ENCODE measurements at regions not wholly inside any gene's neighbourhood (a gene's known extent, or its start where the extent isn't known, plus 50 kb on each side); places are given as distances from the start of the nearest gene placed in this dataset.
"Not testable (repeated sequence)": the region's sequence is repeated elsewhere in the genome, so short reads cannot be mapped to it uniquely, and the experiment has no call there.

DNA sequence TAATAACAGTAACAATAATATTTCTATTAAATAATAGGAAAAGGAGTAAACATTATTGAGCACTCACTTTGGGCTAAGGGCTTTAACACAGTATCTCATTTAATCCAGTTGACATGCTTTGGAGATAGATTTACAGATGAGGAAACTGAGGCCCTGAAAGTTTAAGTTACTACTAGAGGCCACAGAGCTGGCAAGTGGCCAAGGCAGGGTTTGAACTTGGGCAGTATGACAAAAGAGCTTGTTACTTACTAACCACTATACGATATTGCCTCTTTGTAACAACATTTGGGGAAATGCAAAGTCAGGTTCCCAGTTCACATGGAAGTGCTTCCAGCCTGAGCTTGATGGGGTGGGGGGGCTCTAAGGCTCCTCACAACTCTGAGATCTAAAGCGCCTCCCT lies 149.1 kb upstream of the LMCD1 start:
- DNase-seq (ENCODE audit: low spot score), result no peak

DNA sequence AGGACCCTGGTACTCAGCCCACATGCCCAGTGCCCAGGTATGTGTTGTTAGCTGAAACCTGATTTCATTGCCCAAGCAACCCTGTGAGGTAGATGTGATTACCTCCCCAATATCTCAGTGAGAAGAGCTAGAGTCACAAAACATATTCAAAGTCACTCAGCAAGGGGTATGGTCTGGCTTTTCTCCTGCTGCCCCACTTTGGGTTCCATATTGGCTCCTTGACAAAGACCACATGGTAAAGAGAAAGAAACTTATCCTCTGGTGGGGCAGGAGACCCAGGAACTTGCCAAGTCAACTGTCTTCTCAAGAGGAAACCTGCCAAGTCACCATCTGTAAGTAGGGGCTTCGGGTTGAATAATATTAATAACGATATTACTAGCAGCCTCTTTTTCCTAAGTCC lies 148.3 kb upstream of the LMCD1 start:
- DNase-seq (ENCODE audit: low spot score), result no peak

DNA sequence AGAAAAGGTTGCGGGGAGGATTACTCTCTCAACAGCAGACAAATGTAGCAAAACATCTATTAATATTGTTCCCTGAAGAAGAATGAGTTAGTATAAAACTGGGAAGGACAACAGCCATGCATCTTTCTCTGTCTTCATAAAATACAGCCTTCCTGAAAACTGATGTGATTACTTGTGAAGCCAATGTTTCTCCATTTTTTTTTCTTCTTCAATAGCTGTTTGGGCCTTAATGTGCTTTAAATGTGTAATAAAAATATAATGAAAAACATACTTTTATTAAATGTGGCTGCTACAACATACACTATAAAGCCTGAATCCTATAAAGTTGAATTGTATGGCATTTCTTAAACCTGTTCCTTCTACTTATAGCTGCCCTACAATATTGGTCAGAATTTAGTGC lies 146.3 kb upstream of the LMCD1 start:
- DNase-seq (ENCODE audit: low spot score), result no peak

- DNase-seq (ENCODE audit: low spot score), result not testable (repeated sequence)
These were observed 145.6 kb upstream of the LMCD1 start for GRCh38 chr3:8356066-8356465.

DNA sequence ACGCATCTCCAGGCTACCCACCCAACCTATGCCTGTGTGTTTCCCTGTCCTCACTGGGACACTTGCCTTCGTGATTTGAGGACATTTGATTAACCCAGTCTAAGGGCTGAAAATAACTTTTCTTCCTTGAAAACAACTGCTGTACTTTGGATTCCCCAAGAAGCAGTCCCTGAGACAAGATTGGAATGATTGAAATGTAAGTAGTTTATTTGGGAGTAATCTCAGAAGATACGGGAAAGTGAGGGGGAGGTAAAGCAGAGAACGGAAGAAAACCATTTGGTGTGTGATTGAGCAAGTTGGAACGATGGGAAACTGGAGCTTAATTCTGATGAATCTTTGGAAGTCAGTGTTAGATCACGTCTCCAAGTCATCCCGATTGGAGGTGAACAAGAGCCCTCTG lies 143.8 kb upstream of the LMCD1 start:
- DNase-seq (ENCODE audit: low spot score), result no peak

DNA sequence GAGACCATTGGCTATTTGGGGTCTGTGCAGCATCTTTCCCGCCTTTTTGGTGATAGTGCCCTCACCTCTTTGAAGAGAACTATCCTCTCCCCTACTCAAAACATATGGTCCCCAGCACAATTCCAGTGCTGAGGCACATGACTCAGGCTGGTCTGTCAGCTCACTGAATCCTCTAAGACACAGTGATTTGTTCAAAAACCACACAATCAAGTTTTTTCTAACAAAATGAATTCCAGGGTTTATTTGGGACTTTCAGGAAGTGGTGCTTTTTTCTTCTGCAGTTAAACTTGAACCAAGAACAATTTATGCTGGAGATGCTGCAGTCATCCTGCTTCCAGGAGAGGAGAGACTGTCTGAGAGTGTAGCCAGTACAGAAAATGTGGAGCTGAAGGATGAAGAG lies 142.5 kb upstream of the LMCD1 start:
- DNase-seq (ENCODE audit: low spot score), result no peak

GRCh38 chr3:8363200-8363599 lies 138.4 kb upstream of the LMCD1 start:
- no peak for DNase-seq (ENCODE audit: low spot score)

- DNase-seq (ENCODE audit: low spot score), result no peak
These were observed 136.1 kb upstream of the LMCD1 start for GRCh38 chr3:8365541-8365940.

DNA sequence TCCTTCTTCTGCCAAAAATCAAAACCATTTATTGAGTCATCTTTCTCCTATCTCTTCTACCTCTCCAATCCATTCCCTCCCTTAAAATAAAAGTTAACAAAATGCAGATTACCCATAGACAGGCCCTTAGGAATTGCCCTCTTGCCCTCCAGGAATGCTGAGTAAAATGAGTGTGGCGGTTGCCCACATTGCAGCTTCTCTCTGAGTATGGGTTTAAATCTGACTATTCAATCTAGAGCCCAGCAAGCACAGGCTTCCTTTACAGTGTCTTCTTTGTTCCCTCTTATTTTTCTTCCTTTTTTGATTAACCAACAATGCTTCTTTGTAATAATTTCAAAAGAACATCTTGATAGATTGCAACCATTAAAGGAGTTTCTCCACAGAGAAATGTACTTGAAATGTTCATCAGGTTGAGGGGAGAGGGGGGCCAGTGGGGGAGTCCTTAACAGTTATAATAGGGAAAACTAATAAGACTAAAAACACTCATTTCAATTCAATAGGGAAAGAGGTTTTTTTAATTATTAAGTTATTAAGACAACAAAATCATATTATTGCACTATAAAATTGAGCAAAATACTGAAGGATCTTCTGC lies 135.3 kb upstream of the LMCD1 start:
- DNase-seq (ENCODE audit: low spot score), result no peak

- no peak for DNase-seq (ENCODE audit: low spot score)
These were observed 133.0 kb upstream of the LMCD1 start for GRCh38 chr3:8368598-8368997.

DNA sequence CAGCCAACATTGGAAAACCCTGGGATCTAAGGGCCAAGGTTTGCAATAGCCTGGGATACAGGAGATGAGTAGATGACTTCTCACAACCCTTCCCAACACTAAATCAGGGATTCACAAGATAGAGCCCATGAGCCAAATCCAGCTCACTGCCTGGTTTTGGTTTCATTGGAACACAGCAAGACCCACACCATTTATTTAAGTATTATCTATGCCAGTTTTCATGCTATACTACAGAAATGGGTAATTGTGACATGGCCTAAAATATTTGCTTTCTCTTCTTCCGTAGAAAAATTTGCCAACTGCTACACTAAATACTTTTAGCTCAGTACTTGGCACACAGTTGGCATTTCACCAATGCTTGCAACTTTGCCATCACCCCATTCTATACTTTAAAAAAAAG lies 132.0 kb upstream of the LMCD1 start:
- no peak for DNase-seq (ENCODE audit: low spot score)

- DNase-seq (ENCODE audit: low spot score), result peak; percentile 5
These were observed 130.5 kb upstream of the LMCD1 start for GRCh38 chr3:8371085-8371551.

GRCh38 chr3:8371960-8372463 lies 129.6 kb upstream of the LMCD1 start:
- DNase-seq (ENCODE audit: low spot score), result peak; percentile 32

GRCh38 chr3:8380904-8381704 lies 120.5 kb upstream of the LMCD1 start:
- DNase-seq (ENCODE audit: low spot score), result no peak

- DNase-seq (ENCODE audit: low spot score), result no peak
These were observed 115.6 kb upstream of the LMCD1 start for GRCh38 chr3:8385848-8386620.

DNA sequence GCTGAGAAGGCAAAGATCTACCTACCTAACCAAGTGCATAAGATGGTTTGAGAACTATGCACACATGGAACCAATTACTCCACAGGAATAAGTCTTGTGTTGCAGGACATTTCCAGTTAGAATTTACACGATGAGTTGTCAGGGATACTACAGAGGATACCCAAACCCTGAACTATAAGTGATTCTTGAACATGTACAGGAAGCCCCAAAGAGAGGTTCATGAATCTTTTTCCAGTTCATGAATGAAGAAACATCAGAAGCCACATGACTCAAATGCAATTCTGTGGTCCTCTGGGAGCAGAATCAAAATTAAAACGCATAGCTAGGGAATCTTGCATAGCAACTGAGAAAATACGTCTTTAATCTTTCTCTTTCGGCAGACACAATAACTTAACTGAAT lies 114.1 kb upstream of the LMCD1 start:
- no peak for DNase-seq (ENCODE audit: low spot score)

- no peak for DNase-seq (ENCODE audit: low spot score)
These were observed 101.9 kb upstream of the LMCD1 start for GRCh38 chr3:8399686-8400085.

DNA sequence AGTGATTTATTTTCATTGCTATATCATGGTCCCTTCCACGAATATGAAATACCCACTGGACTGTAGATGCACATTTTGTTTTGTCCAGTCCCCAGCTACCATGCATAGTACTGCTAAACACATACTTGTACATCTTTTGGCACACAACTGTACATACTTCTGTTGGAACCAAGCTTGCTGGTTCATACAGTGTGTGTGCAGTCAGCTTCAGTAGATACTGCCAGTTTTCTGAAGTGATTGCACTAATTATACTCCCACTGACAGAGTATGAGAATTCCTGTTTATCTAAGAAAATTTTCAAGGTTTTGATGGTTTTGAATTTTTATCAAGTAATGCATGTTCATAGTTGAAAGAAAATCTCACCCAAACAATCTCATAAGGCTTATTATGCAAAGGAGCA lies 100.7 kb upstream of the LMCD1 start:
- no peak for DNase-seq (ENCODE audit: low spot score)

DNA sequence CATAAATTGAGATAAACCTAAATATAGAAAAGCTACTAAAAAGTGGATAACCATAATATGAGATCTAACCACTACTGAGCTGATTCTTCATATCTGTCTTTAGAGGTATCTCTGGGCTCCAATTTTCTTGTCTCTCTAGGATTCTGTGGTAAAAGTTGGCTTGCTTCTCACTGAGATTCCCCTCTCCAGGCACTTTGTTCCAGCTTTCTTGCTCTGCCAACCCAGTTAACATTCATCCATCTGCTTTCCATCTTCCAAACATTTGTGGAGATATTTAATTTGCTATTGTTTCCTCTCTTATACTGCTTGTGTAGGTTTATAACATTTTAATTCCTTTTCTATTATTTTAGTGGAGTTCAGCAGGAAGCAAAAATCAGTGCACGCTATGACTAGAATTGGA lies 97.6 kb upstream of the LMCD1 start:
- no peak for DNase-seq (ENCODE audit: low spot score)

- DNase-seq (ENCODE audit: low spot score), result no peak
These were observed 96.5 kb upstream of the LMCD1 start for GRCh38 chr3:8405144-8405543.

- no peak for DNase-seq (ENCODE audit: low spot score)
These were observed 95.1 kb upstream of the LMCD1 start for GRCh38 chr3:8406479-8406878.

DNA sequence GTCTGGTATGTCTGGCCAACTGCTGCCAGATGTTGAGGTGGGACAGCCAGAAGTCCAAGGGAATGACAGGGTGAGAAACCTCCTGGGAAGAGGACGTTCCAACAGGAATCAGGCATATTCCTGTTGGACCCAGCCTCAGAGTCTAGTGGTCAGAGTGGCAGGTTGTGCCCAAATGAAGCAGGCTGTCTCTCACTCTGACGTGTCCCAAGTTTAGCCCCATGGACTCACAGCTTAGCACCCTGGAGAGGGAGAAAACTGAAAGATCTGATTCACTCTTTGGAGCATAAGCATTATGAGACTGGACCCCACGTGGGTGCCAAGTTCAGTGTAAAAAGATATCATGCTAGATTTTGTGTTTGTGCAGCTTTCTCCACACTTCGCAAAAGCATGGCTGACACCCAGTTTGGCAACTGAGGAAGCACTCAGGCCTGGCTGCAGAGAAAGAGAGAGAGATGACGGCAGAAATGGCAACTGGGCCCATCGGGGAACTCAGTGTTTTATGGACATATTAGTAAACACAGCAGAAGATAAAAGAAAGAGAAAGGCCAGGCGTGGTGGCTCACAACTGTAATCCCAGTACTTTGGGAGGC lies 88.2 kb upstream of the LMCD1 start:
- no peak for DNase-seq (ENCODE audit: low spot score)

Data from HT-29 (cell line).